Transverse colon (tissue), 4 donors: ENCODE measurements at regions not wholly inside any gene's neighbourhood (a gene's known extent, or its start where the extent isn't known, plus 50 kb on each side); places are given as distances from the start of the nearest gene placed in this dataset.

Experiments
- EP300 ChIP-seq: sonication (generic); formaldehyde crosslinking; IDR thresholded peaks from one replicate; pipeline ENCODE4 v1.6.1; 2017; ENCODE audit warnings: antibody characterized with exemption, low read depth
- POLR2A ChIP-seq: fragments of 450-650 bp; IDR thresholded peaks from one replicate; pipeline ENCODE4 v1.6.1; 2016; ENCODE audit warnings: antibody characterized with exemption, mild to moderate bottlenecking, moderate library complexity
- POLR2AphosphoS5 ChIP-seq, 3 donors: sonication (generic); formaldehyde crosslinking; IDR thresholded peaks; one replicate each; pipeline ENCODE4 v1.6.1; 2016; ENCODE audit warnings: antibody characterized with exemption in 3 of 3
- TF ChIP-seq, protein P1 (sequence below), 5 experiments: fragments of 200-600 bp in 3 of 5; fragments of 450-650 bp in 2 of 5; sonication (generic) in 3 of 5; IDR thresholded peaks; 1 replicate in 2 of 5; 2 replicates in 3 of 5; pipeline ENCODE4 v1.5.1; 2016 to 2017; ENCODE audit warnings: antibody characterized with exemption in 5 of 5, inconsistent platforms in 3 of 5, mild to moderate bottlenecking in 2 of 5, moderate library complexity in 1 of 5

DNA sequence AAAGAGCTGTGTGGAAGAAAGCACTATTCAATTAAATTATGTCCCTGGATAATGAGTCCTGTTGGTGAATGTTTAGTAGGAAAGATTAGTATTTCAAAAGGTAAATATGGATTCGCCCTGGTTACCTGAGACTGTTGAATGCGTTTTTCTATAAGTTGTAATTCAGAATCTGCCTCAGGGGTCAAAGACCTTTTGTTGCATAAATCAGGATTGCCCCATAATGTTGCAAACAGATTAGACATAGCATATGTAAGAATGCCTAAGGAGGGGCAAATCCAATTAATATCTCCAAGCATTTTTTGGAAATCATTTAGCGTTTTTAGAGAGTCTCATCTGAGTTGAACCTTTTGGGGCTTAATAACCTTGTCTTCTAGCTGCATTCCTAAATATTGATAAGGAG, 70.1 kb upstream of the ARL4D start:
- TF ChIP-seq, protein P1, sequence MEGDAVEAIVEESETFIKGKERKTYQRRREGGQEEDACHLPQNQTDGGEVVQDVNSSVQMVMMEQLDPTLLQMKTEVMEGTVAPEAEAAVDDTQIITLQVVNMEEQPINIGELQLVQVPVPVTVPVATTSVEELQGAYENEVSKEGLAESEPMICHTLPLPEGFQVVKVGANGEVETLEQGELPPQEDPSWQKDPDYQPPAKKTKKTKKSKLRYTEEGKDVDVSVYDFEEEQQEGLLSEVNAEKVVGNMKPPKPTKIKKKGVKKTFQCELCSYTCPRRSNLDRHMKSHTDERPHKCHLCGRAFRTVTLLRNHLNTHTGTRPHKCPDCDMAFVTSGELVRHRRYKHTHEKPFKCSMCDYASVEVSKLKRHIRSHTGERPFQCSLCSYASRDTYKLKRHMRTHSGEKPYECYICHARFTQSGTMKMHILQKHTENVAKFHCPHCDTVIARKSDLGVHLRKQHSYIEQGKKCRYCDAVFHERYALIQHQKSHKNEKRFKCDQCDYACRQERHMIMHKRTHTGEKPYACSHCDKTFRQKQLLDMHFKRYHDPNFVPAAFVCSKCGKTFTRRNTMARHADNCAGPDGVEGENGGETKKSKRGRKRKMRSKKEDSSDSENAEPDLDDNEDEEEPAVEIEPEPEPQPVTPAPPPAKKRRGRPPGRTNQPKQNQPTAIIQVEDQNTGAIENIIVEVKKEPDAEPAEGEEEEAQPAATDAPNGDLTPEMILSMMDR (IDR thresholded peaks at IDR 0.05), result no peak
- TF ChIP-seq POLR2A (no peak), POLR2AphosphoS5 (IDR thresholded peaks at IDR 0.05) (no peak), EP300 (no peak)
